Smooth muscle cell (in vitro differentiated cells): ENCODE measurements at regions not wholly inside any gene's neighbourhood (a gene's known extent, or its start where the extent isn't known, plus 50 kb on each side); places are given as distances from the start of the nearest gene placed in this dataset.

Experiments used
- DNase-seq: peaks from one replicate; lab custom pipeline; 2025; ENCODE audit not compliant: unreplicated experiment; lab: John Stamatoyannopoulos, UW
- H2AFZ ChIP-seq: fragments of 200-600 bp; sonication (generic); 2 replicates; pipeline ENCODE4 v1.6.0; 2016; ENCODE audit warnings: antibody characterized with exemption, low read depth, mild to moderate bottlenecking
- H3F3A ChIP-seq: fragments of 200-600 bp; sonication (generic); 2 replicates; pipeline ENCODE4 v1.6.0; 2017; ENCODE audit warnings: antibody characterized with exemption, low read depth
- H3K27ac ChIP-seq: fragments of 200-600 bp; sonication (generic); 2 replicates; pipeline ENCODE4 v1.5.1; 2016; ENCODE audit warnings: low read depth, mild to moderate bottlenecking
- H3K27me3 ChIP-seq: fragments of 200-600 bp; sonication (generic); 2 replicates; pipeline ENCODE4 v1.6.1; 2016; ENCODE audit warnings: low read depth, mild to moderate bottlenecking
- H3K36me3 ChIP-seq: fragments of 200-600 bp; sonication (generic); 2 replicates; pipeline ENCODE4 v1.5.1; 2016; ENCODE audit warnings: low read depth
- H3K4me1 ChIP-seq: fragments of 200-600 bp; sonication (generic); 2 replicates; pipeline ENCODE4 v1.5.1; 2016; ENCODE audit warnings: low read depth
- H3K4me2 ChIP-seq: fragments of 200-600 bp; sonication (generic); 2 replicates; pipeline ENCODE4 v1.6.0; 2016; ENCODE audit warnings: mild to moderate bottlenecking
- H3K4me3 ChIP-seq: fragments of 200-600 bp; sonication (generic); 2 replicates; pipeline ENCODE4 v1.5.1; 2016; ENCODE audit warnings: mild to moderate bottlenecking
- H3K79me2 ChIP-seq: fragments of 200-600 bp; sonication (generic); 2 replicates; pipeline ENCODE4 v1.6.0; 2016; ENCODE audit warnings: low read depth, mild to moderate bottlenecking
- H3K9ac ChIP-seq: fragments of 200-600 bp; sonication (generic); 2 replicates; pipeline ENCODE4 v1.6.0; 2016; ENCODE audit warnings: low read depth
- H3K9me3 ChIP-seq: fragments of 200-600 bp; sonication (generic); replicated peaks from 2 replicates; pipeline ENCODE4 v1.5.1; 2016; ENCODE audit warnings: low read depth
- H4K20me1 ChIP-seq: fragments of 200-600 bp; sonication (generic); 2 replicates; pipeline ENCODE4 v1.6.0; 2016; ENCODE audit warnings: low read depth
- WGBS: methylation state at CpG from one replicate; pipeline ENCODE4 v1.1.7; 2016; ENCODE audit warnings: low lambda C conversion rate; 5-methylcytosine and 5-hydroxymethylcytosine counted together
- TF ChIP-seq, protein P1 (sequence below): fragments of 200-600 bp; sonication (generic); IDR thresholded peaks from 2 replicates; pipeline ENCODE4 v1.5.1; 2017; ENCODE audit warnings: borderline replicate concordance, mild to moderate bottlenecking, antibody characterized with exemption; ENCODE audit not compliant: insufficient read depth, poor library complexity, severe bottlenecking

DNA sequence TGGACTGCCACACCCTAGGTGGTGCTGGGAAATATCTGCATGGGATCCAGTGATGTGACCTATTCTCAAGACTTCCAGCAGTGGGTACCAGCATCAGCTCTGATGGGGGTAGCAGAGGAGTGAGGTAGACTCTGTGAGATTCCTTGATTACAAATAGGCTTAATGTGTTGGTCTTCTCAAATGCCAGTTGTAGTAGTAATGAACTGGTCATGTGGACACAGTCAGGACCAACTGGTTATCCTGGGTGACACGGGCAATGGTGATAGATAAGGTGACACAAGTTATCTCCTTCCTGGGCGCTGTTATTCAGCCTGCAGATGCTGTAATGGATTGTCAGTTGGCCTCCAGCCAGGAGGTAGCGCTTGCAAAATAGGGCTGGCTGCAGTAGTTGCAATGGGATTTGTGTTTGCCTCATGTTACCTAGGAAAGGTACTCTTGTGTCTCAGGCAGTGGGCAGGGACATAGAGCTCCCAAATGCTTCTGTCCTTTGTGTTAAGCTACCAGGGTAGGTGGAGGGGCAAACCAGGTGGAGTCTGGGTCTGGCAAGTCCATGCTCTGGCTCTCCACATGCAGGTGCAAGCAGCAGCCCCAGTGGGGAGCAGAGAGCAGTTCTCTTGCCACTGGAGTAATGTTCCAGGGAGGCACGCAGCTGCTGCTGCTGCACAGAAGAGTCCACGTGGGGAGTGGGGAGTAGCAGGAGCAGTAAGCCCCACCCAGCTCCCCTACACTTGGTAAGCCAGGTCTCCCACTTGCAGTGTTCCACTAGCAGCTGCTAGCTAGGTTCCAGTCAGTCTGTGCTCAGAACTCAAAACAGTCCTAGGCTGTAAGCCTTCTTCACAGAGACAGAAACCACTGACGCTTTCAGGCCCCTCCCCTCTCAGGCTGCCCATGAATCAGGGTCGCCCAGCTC lies 505.4 kb upstream of the DDX18 start:
- H3F3A ChIP-seq: no peaks in the 10 kb centered on the region
- no peak overlapping the region for H3K9ac ChIP-seq
- 89% methylated on average over 7 of the region's 7 CpGs for WGBS
- TF ChIP-seq, protein P1, sequence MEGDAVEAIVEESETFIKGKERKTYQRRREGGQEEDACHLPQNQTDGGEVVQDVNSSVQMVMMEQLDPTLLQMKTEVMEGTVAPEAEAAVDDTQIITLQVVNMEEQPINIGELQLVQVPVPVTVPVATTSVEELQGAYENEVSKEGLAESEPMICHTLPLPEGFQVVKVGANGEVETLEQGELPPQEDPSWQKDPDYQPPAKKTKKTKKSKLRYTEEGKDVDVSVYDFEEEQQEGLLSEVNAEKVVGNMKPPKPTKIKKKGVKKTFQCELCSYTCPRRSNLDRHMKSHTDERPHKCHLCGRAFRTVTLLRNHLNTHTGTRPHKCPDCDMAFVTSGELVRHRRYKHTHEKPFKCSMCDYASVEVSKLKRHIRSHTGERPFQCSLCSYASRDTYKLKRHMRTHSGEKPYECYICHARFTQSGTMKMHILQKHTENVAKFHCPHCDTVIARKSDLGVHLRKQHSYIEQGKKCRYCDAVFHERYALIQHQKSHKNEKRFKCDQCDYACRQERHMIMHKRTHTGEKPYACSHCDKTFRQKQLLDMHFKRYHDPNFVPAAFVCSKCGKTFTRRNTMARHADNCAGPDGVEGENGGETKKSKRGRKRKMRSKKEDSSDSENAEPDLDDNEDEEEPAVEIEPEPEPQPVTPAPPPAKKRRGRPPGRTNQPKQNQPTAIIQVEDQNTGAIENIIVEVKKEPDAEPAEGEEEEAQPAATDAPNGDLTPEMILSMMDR: no peak
- no peaks in the 10 kb centered on the region for H3K27me3 ChIP-seq
- DNase-seq: no peak
- H4K20me1 ChIP-seq: no peaks in the 10 kb centered on the region
- H3K36me3 ChIP-seq: no peaks in the 10 kb centered on the region
- no peak overlapping the region for H3K4me2 ChIP-seq
- H2AFZ ChIP-seq: no peak overlapping the region
- H3K4me3 ChIP-seq: no peak overlapping the region
- H3K79me2 ChIP-seq: no peaks in the 10 kb centered on the region
- H3K4me1 ChIP-seq: no peaks in the 10 kb centered on the region
- H3K27ac ChIP-seq: no peak overlapping the region
- H3K9me3 ChIP-seq: no peaks in the 10 kb centered on the region

DNA sequence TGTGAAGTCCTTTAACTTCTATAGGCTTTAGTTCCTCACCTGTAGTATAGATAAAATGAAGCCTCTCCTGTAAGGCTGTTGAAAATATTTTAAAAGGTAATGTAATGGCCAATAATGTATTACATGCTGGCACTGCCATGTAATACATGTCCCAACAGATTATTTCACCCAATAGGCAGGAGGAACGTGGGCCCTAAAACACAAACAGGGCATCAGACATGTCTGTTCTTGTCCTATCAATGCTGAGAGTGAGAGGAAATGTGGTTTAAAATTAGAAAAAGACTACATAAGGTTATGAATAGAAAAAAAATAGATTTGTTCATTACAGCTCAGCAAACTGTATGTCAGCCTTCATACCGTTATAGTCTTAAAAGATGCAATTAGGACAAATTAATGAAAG lies 492.7 kb upstream of the DDX18 start:
- 97% methylated on average over 2 of the region's 2 CpGs for WGBS
- TF ChIP-seq, protein P1: no peak

DNA sequence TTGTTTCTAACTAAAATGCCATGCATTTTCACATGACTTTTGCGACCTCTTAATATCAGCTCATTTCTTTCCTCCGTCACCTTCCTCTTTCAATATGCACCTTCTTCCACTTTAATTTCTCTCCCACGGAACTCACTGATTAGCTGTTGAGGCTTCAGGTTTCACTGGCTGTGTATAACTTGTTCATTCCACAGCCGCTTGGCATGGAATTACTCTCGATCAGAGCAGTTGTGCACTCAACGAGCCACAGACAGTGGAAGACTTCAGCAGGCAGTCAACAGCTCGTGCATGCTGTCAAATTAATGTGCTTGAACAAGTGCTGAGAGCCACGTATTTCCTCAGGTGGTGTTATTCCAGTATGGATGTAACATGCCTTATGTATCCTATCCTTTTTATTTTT lies 491.2 kb upstream of the DDX18 start:
- H3K79me2 ChIP-seq: no peaks in the 10 kb centered on the region
- H3K9me3 ChIP-seq: no peaks in the 10 kb centered on the region
- no peaks in the 10 kb centered on the region for H3F3A ChIP-seq
- H3K4me2 ChIP-seq: no peak overlapping the region
- TF ChIP-seq, protein P1: no peak
- H2AFZ ChIP-seq: no peak overlapping the region
- no peak overlapping the region for H3K4me3 ChIP-seq
- no peaks in the 10 kb centered on the region for H4K20me1 ChIP-seq
- no peaks in the 10 kb centered on the region for H3K36me3 ChIP-seq
- no peaks in the 10 kb centered on the region for H3K4me1 ChIP-seq
- H3K27me3 ChIP-seq: no peaks in the 10 kb centered on the region
- DNase-seq: no peak
- H3K9ac ChIP-seq: no peak overlapping the region
- H3K27ac ChIP-seq: no peak overlapping the region
- WGBS: 63% methylated on average over 8 of the region's 8 CpGs

More for the DNA sequence above, 492.7 kb upstream of the DDX18 start:
- Histone ChIP-seq H3K27me3 (no peaks in the 10 kb centered on the region), H3K79me2 (no peaks in the 10 kb centered on the region), H3K9me3 (no peaks in the 10 kb centered on the region), H3K36me3 (no peaks in the 10 kb centered on the region), H3K4me2 (no peak overlapping the region), H3K9ac (no peak overlapping the region), H3F3A (no peaks in the 10 kb centered on the region), H3K4me3 (no peak overlapping the region), H3K27ac (no peak overlapping the region), H3K4me1 (no peaks in the 10 kb centered on the region), H4K20me1 (no peaks in the 10 kb centered on the region), H2AFZ (peak overlapping the region; percentile 71)
- no peak for DNase-seq

DNA sequence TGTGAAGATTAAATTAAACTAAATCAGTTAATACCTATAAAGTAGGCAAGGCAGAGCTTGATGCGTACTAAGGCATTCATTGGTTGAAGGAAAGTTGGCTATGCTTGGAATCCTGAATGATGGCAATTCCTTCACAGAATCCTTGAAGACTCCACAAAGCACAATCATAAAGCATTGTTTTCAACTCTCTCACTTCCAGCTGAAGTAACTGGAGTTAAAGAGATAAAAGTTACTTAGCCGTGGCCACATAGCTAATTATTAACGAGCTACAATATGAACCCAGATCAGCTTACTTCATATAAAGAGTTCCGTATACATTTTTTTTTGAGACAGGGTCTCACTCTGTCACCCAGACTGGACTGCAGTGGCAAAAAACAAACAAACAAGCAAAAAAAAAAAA lies 483.9 kb upstream of the DDX18 start:
- no peaks in the 10 kb centered on the region for H4K20me1 ChIP-seq
- no peaks in the 10 kb centered on the region for H3K27me3 ChIP-seq
- DNase-seq: no peak
- no peaks in the 10 kb centered on the region for H3K4me1 ChIP-seq
- no peaks in the 10 kb centered on the region for H3K79me2 ChIP-seq
- no peaks in the 10 kb centered on the region for H3K9me3 ChIP-seq
- no peak overlapping the region for H3K9ac ChIP-seq
- no peak overlapping the region for H3K27ac ChIP-seq
- no peaks in the 10 kb centered on the region for H3K36me3 ChIP-seq
- no peak overlapping the region for H3K4me3 ChIP-seq
- no peak overlapping the region for H2AFZ ChIP-seq
- no peaks in the 10 kb centered on the region for H3F3A ChIP-seq
- no peak overlapping the region for H3K4me2 ChIP-seq
- TF ChIP-seq, protein P1: no peak
- 65% methylated on average over 4 of the region's 4 CpGs for WGBS
